Activated T-cell treated with anti-CD3 and anti-CD28 coated beads, Interleukin-2, amount 50 U/mL, for 24 hours (primary cell): ENCODE measurements at regions not wholly inside any gene's neighbourhood (a gene's known extent, or its start where the extent isn't known, plus 50 kb on each side); places are given as distances from the start of the nearest gene placed in this dataset.

Source experiments
- DNase-seq: peaks from one replicate; pipeline ENCODE4 v3.0.0-alpha.2; 2020
- H3K27ac Mint-ChIP-seq: 2 replicates; pipeline ENCODE4 v1.8.0; 2020; ENCODE audit warnings: mild to moderate bottlenecking, mixed read lengths
- H3K27me3 Mint-ChIP-seq: 2 replicates; pipeline ENCODE4 v1.8.0; 2020; ENCODE audit warnings: mixed read lengths
- H3K36me3 Mint-ChIP-seq: 2 replicates; pipeline ENCODE4 v1.8.0; 2020; ENCODE audit warnings: low read depth, mixed read lengths
- H3K4me1 Mint-ChIP-seq: 2 replicates; pipeline ENCODE4 v1.8.0; 2020; ENCODE audit warnings: low read depth, mixed read lengths
- H3K4me3 Mint-ChIP-seq: 2 replicates; pipeline ENCODE4 v1.8.0; 2020; ENCODE audit warnings: mild to moderate bottlenecking, moderate library complexity, mixed read lengths
- H3K9me3 Mint-ChIP-seq: 2 replicates; pipeline ENCODE4 v1.8.0; 2020; ENCODE audit warnings: mixed read lengths

- peaks cover 6% of the 10 kb centered on the region for H3K9me3 Mint-ChIP-seq
- H3K4me1 Mint-ChIP-seq, result no peaks in the 10 kb centered on the region
- H3K27me3 Mint-ChIP-seq, result no peaks in the 10 kb centered on the region
- DNase-seq, result no peak
- H3K27ac Mint-ChIP-seq, result no peak overlapping the region
- no peak overlapping the region for H3K4me3 Mint-ChIP-seq
- no peaks in the 10 kb centered on the region for H3K36me3 Mint-ChIP-seq
These were observed 738.7 kb upstream of the NDST4 start for GRCh38 chr4:115851918-115852766.

GRCh38 chr4:115850799-115851509, 737.5 kb upstream of the NDST4 start:
- Mint-ChIP-seq H3K9me3 (peaks cover 8% of the 10 kb centered on the region), H3K27me3 (no peaks in the 10 kb centered on the region), H3K4me1 (no peaks in the 10 kb centered on the region), H3K36me3 (no peaks in the 10 kb centered on the region), H3K27ac (no peak overlapping the region), H3K4me3 (no peak overlapping the region)
- no peak for DNase-seq

GRCh38 chr4:115844180-115844579, 730.8 kb upstream of the NDST4 start:
- no peak for DNase-seq
- no peaks in the 10 kb centered on the region for H3K27me3 Mint-ChIP-seq
- no peaks in the 10 kb centered on the region for H3K36me3 Mint-ChIP-seq
- H3K9me3 Mint-ChIP-seq, result peaks cover 7% of the 10 kb centered on the region
- H3K4me1 Mint-ChIP-seq, result no peaks in the 10 kb centered on the region
- no peak overlapping the region for H3K27ac Mint-ChIP-seq
- H3K4me3 Mint-ChIP-seq, result no peak overlapping the region

GRCh38 chr4:115841871-115842270, 728.5 kb upstream of the NDST4 start:
- no peak for DNase-seq
- Mint-ChIP-seq H3K4me1 (no peaks in the 10 kb centered on the region), H3K27me3 (no peaks in the 10 kb centered on the region), H3K4me3 (no peak overlapping the region), H3K36me3 (no peaks in the 10 kb centered on the region), H3K9me3 (peaks cover 12% of the 10 kb centered on the region), H3K27ac (no peak overlapping the region)

- no peak overlapping the region for H3K4me3 Mint-ChIP-seq
- H3K27me3 Mint-ChIP-seq, result no peaks in the 10 kb centered on the region
- H3K9me3 Mint-ChIP-seq, result peaks cover 17% of the 10 kb centered on the region
- H3K27ac Mint-ChIP-seq, result no peak overlapping the region
- H3K36me3 Mint-ChIP-seq, result no peaks in the 10 kb centered on the region
- no peaks in the 10 kb centered on the region for H3K4me1 Mint-ChIP-seq
- DNase-seq, result no peak
These were observed 721.0 kb upstream of the NDST4 start for GRCh38 chr4:115834441-115834840.

GRCh38 chr4:115824630-115825029, 711.2 kb upstream of the NDST4 start:
- DNase-seq, result no peak
- H3K27ac Mint-ChIP-seq, result no peak overlapping the region
- no peaks in the 10 kb centered on the region for H3K36me3 Mint-ChIP-seq

GRCh38 chr4:115803825-115804224, 690.4 kb upstream of the NDST4 start:
- H3K27me3 Mint-ChIP-seq, result no peaks in the 10 kb centered on the region
- no peak for DNase-seq
- no peaks in the 10 kb centered on the region for H3K9me3 Mint-ChIP-seq
- H3K36me3 Mint-ChIP-seq, result no peaks in the 10 kb centered on the region
- no peak overlapping the region for H3K27ac Mint-ChIP-seq
- no peak overlapping the region for H3K4me3 Mint-ChIP-seq
- H3K4me1 Mint-ChIP-seq, result no peaks in the 10 kb centered on the region

More at GRCh38 chr4:115824630-115825029, 711.2 kb upstream of the NDST4 start:
- Mint-ChIP-seq H3K4me1 (no peaks in the 10 kb centered on the region), H3K9me3 (peaks cover 2% of the 10 kb centered on the region), H3K27me3 (no peaks in the 10 kb centered on the region), H3K4me3 (no peak overlapping the region)

GRCh38 chr4:115790812-115791211, 677.4 kb upstream of the NDST4 start:
- Mint-ChIP-seq H3K4me1 (no peaks in the 10 kb centered on the region), H3K4me3 (no peak overlapping the region), H3K36me3 (no peaks in the 10 kb centered on the region), H3K27ac (no peak overlapping the region), H3K9me3 (peaks cover 3% of the 10 kb centered on the region), H3K27me3 (no peaks in the 10 kb centered on the region)
- no peak for DNase-seq

GRCh38 chr4:115781528-115782146, 668.2 kb upstream of the NDST4 start:
- H3K9me3 Mint-ChIP-seq, result peaks cover 4% of the 10 kb centered on the region
- no peak for DNase-seq
- H3K4me1 Mint-ChIP-seq, result no peaks in the 10 kb centered on the region
- no peak overlapping the region for H3K4me3 Mint-ChIP-seq
- H3K27ac Mint-ChIP-seq, result no peak overlapping the region
- no peaks in the 10 kb centered on the region for H3K36me3 Mint-ChIP-seq
- H3K27me3 Mint-ChIP-seq, result no peaks in the 10 kb centered on the region

- Mint-ChIP-seq H3K27ac (no peak overlapping the region), H3K27me3 (no peaks in the 10 kb centered on the region), H3K9me3 (peaks cover 4% of the 10 kb centered on the region), H3K36me3 (no peaks in the 10 kb centered on the region), H3K4me1 (no peaks in the 10 kb centered on the region), H3K4me3 (no peak overlapping the region)
- no peak for DNase-seq
These were observed 667.4 kb upstream of the NDST4 start for GRCh38 chr4:115780835-115781234.

GRCh38 chr4:115780268-115780667, 666.8 kb upstream of the NDST4 start:
- no peak for DNase-seq
- Mint-ChIP-seq H3K36me3 (no peaks in the 10 kb centered on the region), H3K27me3 (no peaks in the 10 kb centered on the region), H3K9me3 (peaks cover 4% of the 10 kb centered on the region), H3K4me1 (no peaks in the 10 kb centered on the region), H3K4me3 (no peak overlapping the region), H3K27ac (no peak overlapping the region)

- Mint-ChIP-seq H3K27ac (no peak overlapping the region), H3K4me1 (no peaks in the 10 kb centered on the region), H3K27me3 (no peaks in the 10 kb centered on the region), H3K36me3 (no peaks in the 10 kb centered on the region), H3K4me3 (no peak overlapping the region), H3K9me3 (peaks cover 4% of the 10 kb centered on the region)
- DNase-seq, result no peak
These were observed 656.7 kb upstream of the NDST4 start for GRCh38 chr4:115770046-115770543.

- DNase-seq, result no peak
- no peak overlapping the region for H3K27ac Mint-ChIP-seq
- H3K4me3 Mint-ChIP-seq, result no peak overlapping the region
- H3K27me3 Mint-ChIP-seq, result no peaks in the 10 kb centered on the region
- no peaks in the 10 kb centered on the region for H3K36me3 Mint-ChIP-seq
- H3K9me3 Mint-ChIP-seq, result peaks cover 4% of the 10 kb centered on the region
- H3K4me1 Mint-ChIP-seq, result no peaks in the 10 kb centered on the region
These were observed 656.0 kb upstream of the NDST4 start for GRCh38 chr4:115769396-115769795.

- H3K9me3 Mint-ChIP-seq, result peaks cover 4% of the 10 kb centered on the region
- no peaks in the 10 kb centered on the region for H3K36me3 Mint-ChIP-seq
- no peak for DNase-seq
- H3K4me3 Mint-ChIP-seq, result no peak overlapping the region
- H3K4me1 Mint-ChIP-seq, result no peaks in the 10 kb centered on the region
- no peaks in the 10 kb centered on the region for H3K27me3 Mint-ChIP-seq
- no peak overlapping the region for H3K27ac Mint-ChIP-seq
These were observed 649.6 kb upstream of the NDST4 start for GRCh38 chr4:115763051-115763450.

GRCh38 chr4:115759231-115759630, 645.8 kb upstream of the NDST4 start:
- Mint-ChIP-seq H3K4me1 (no peaks in the 10 kb centered on the region), H3K36me3 (no peaks in the 10 kb centered on the region), H3K4me3 (no peak overlapping the region), H3K9me3 (peaks cover 5% of the 10 kb centered on the region), H3K27me3 (no peaks in the 10 kb centered on the region), H3K27ac (no peak overlapping the region)
- no peak for DNase-seq
